NB4 (cell line): ENCODE measurements at regions not wholly inside any gene's neighbourhood (a gene's known extent, or its start where the extent isn't known, plus 50 kb on each side); places are given as distances from the start of the nearest gene placed in this dataset.

Source experiments
- DNase-seq: peaks from one replicate; pipeline ENCODE4 v3.0.0; 2010; ENCODE audit warnings: low read depth
- H3K4me3 ChIP-seq: one replicate; pipeline ENCODE4 v1.5.1; 2011; ENCODE audit warnings: mild to moderate bottlenecking, low read depth, low read length, moderate library complexity
- CTCF ChIP-seq: IDR thresholded peaks from one replicate; pipeline ENCODE4 v1.5.1; 2012; ENCODE audit warnings: low read depth, low read length
- MAX ChIP-seq: IDR thresholded peaks from 2 replicates; pipeline ENCODE4 v1.6.1; 2011; ENCODE audit warnings: low read depth, low read length
- MYC ChIP-seq: IDR thresholded peaks from 2 replicates; pipeline ENCODE4 v1.6.1; 2011; ENCODE audit warnings: low read depth, low read length
- POLR2A ChIP-seq: IDR thresholded peaks from 2 replicates; pipeline ENCODE4 v1.6.1; 2011; ENCODE audit warnings: mild to moderate bottlenecking; ENCODE audit not compliant: insufficient read length; ENCODE audit errors: extremely low read depth

GRCh38 chr6:40860443-40860842 is 178.6 kb downstream of the UNC5CL start:
- DNase-seq, result no peak
- no peak overlapping the region for H3K4me3 ChIP-seq
- no peak for TF ChIP-seq MAX
- TF ChIP-seq POLR2A, result no peak
- TF ChIP-seq CTCF, result no peak
- TF ChIP-seq MYC, result no peak

- DNase-seq, result no peak
Observed at GRCh38 chr6:40856271-40856670, 182.8 kb downstream of the UNC5CL start.

GRCh38 chr6:40855168-40855880 is 183.7 kb downstream of the UNC5CL start:
- TF ChIP-seq CTCF (no peak), POLR2A (no peak), MYC (no peak), MAX (no peak)
- DNase-seq, result no peak
- no peak overlapping the region for H3K4me3 ChIP-seq

More at GRCh38 chr6:40856271-40856670, 182.8 kb downstream of the UNC5CL start:
- no peak overlapping the region for H3K4me3 ChIP-seq
- TF ChIP-seq CTCF (no peak), MYC (no peak), POLR2A (no peak), MAX (no peak)

GRCh38 chr6:40854592-40854991 is 184.4 kb downstream of the UNC5CL start:
- TF ChIP-seq CTCF (no peak), MYC (no peak), POLR2A (no peak), MAX (no peak)
- H3K4me3 ChIP-seq, result no peak overlapping the region
- DNase-seq, result no peak

GRCh38 chr6:40852779-40853373 is 186.1 kb downstream of the UNC5CL start:
- TF ChIP-seq CTCF, result peak; percentile 39
- no peak for TF ChIP-seq MYC
- DNase-seq, result peak; percentile 43
- no peak overlapping the region for H3K4me3 ChIP-seq
